NCI-H2081 (cell line): ENCODE measurements at regions not wholly inside any gene's neighbourhood (a gene's known extent, or its start where the extent isn't known, plus 50 kb on each side); places are given as distances from the start of the nearest gene placed in this dataset.

Experiments used
- DNase-seq, 2 experiments: peaks; one replicate each; lab custom pipeline; 2025; lab: John Stamatoyannopoulos, UW

GRCh38 chr7:27364344-27364758, 121.7 kb downstream of the EVX1 start:
- no peak for DNase-seq

- DNase-seq: no peak
Observed at GRCh38 chr7:27367179-27367932, 124.8 kb downstream of the EVX1 start.

GRCh38 chr7:27367933-27368549, 125.4 kb downstream of the EVX1 start:
- DNase-seq: no peak

- no peak for DNase-seq
Observed at GRCh38 chr7:27374958-27375841, 132.6 kb downstream of the EVX1 start.

GRCh38 chr7:27375958-27376357, 133.4 kb downstream of the EVX1 start:
- peak in 1 of 2 experiments; percentile 28 for DNase-seq

GRCh38 chr7:27377988-27378387, 135.4 kb downstream of the EVX1 start:
- no peak for DNase-seq

- DNase-seq: no peak
Observed at GRCh38 chr7:27382307-27382706, 139.7 kb downstream of the EVX1 start.

GRCh38 chr7:27386581-27386980, 144.0 kb downstream of the EVX1 start:
- no peak for DNase-seq

GRCh38 chr7:27387864-27388263, 145.3 kb downstream of the EVX1 start:
- DNase-seq: no peak

GRCh38 chr7:27388561-27388960, 146.0 kb downstream of the EVX1 start:
- no peak for DNase-seq

- DNase-seq: no peak
Observed at GRCh38 chr7:27389496-27389895, 146.9 kb downstream of the EVX1 start.

- no peak for DNase-seq
Observed at GRCh38 chr7:27392477-27392876, 149.9 kb downstream of the EVX1 start.

GRCh38 chr7:27394871-27395270, 152.3 kb downstream of the EVX1 start:
- no peak for DNase-seq

GRCh38 chr7:27395626-27396025, 153.0 kb downstream of the EVX1 start:
- DNase-seq: no peak

GRCh38 chr7:27397503-27397902, 154.9 kb downstream of the EVX1 start:
- DNase-seq: no peak

- no peak for DNase-seq
Observed at GRCh38 chr7:27398851-27399250, 156.2 kb downstream of the EVX1 start.

- DNase-seq: no peak
Observed at GRCh38 chr7:27399791-27400567, 157.4 kb downstream of the EVX1 start.

- no peak for DNase-seq
Observed at GRCh38 chr7:27405780-27406179, 163.2 kb downstream of the EVX1 start.

GRCh38 chr7:27409311-27409710, 166.7 kb downstream of the EVX1 start:
- DNase-seq: no peak

- DNase-seq: no peak
Observed at GRCh38 chr7:27409776-27410175, 167.2 kb downstream of the EVX1 start.

- no peak for DNase-seq
Observed at GRCh38 chr7:27410812-27411544, 168.4 kb downstream of the EVX1 start.
